HG02885 (cell line): ENCODE measurements at regions not wholly inside any gene's neighbourhood (a gene's known extent, or its start where the extent isn't known, plus 50 kb on each side); places are given as distances from the start of the nearest gene placed in this dataset.
"Not testable (repeated sequence)": the region's sequence is repeated elsewhere in the genome, so short reads cannot be mapped to it uniquely, and the experiment has no call there.

ENCODE experiments used
- ATAC-seq: cut with Tn5 transposase; IDR thresholded peaks from one replicate; pipeline ENCODE4 v1.9.1; 2021; ENCODE audit warnings: mild to moderate bottlenecking; ENCODE audit not compliant: unreplicated experiment, poor library complexity

- ATAC-seq: no peak
Observed at GRCh38 chr10:90224791-90225566, 523.6 kb downstream of the KIF20B start.

GRCh38 chr10:90226517-90226916 lies 525.1 kb downstream of the KIF20B start:
- ATAC-seq: no peak

- ATAC-seq: no peak
Observed at GRCh38 chr10:90227217-90227656, 525.8 kb downstream of the KIF20B start.

GRCh38 chr10:90227786-90228185 lies 526.4 kb downstream of the KIF20B start:
- ATAC-seq: no peak

GRCh38 chr10:90229486-90229885 lies 528.1 kb downstream of the KIF20B start:
- ATAC-seq: no peak

GRCh38 chr10:90233805-90234204 lies 532.4 kb downstream of the KIF20B start:
- ATAC-seq: not testable (repeated sequence)

- no peak for ATAC-seq
Observed at GRCh38 chr10:90245623-90246022, 544.2 kb downstream of the KIF20B start.

GRCh38 chr10:90250784-90251183 lies 549.4 kb downstream of the KIF20B start:
- not testable (repeated sequence) for ATAC-seq

GRCh38 chr10:90269699-90270098 lies 568.3 kb downstream of the KIF20B start:
- ATAC-seq: peak; percentile 64

GRCh38 chr10:90274721-90275468 lies 573.5 kb downstream of the KIF20B start:
- no peak for ATAC-seq

GRCh38 chr10:90276894-90277475 lies 575.6 kb downstream of the KIF20B start:
- ATAC-seq: no peak

- ATAC-seq: no peak
Observed at GRCh38 chr10:90286406-90286805, 571.4 kb downstream of the HTR7 start.

- ATAC-seq: no peak
Observed at GRCh38 chr10:90286941-90287340, 570.9 kb downstream of the HTR7 start.

GRCh38 chr10:90288391-90288933 lies 569.4 kb downstream of the HTR7 start:
- peak; percentile 31 for ATAC-seq

- ATAC-seq: peak; percentile 69
Observed at GRCh38 chr10:90289037-90289436, 568.8 kb downstream of the HTR7 start.

GRCh38 chr10:90293616-90294015 lies 564.2 kb downstream of the HTR7 start:
- ATAC-seq: no peak

GRCh38 chr10:90294821-90295540 lies 562.9 kb downstream of the HTR7 start:
- not testable (repeated sequence) for ATAC-seq

GRCh38 chr10:90302031-90302430 lies 555.8 kb downstream of the HTR7 start:
- ATAC-seq: not testable (repeated sequence)

- no peak for ATAC-seq
Observed at GRCh38 chr10:90302758-90303481, 554.9 kb downstream of the HTR7 start.

- ATAC-seq: no peak
Observed at GRCh38 chr10:90304533-90304932, 553.3 kb downstream of the HTR7 start.
